A673 (cell line): ENCODE measurements at regions not wholly inside any gene's neighbourhood (a gene's known extent, or its start where the extent isn't known, plus 50 kb on each side); places are given as distances from the start of the nearest gene placed in this dataset.

Source experiments
- BruUV-seq: library from RNA; stranded (reverse); fragments of 400-500 nt; replicated peaks from 2 replicates; lab custom pipeline; 2021; lab: Mats Ljungman, UMichigan
- CTCF ChIA-PET: fragments of 300-600 bp; sonication (Branson Sonifier 250); formaldehyde crosslinking; loops from one replicate; lab custom pipeline; 2022; ENCODE audit warnings: antibody characterized with exemption; lab: Charles Lee
- POLR2A ChIA-PET: fragments of 300-600 bp; sonication (Branson Sonifier 250); formaldehyde crosslinking; loops from one replicate; lab custom pipeline; 2022; ENCODE audit warnings: antibody characterized with exemption; ENCODE audit not compliant: low non-redundant PET; lab: Charles Lee
- DNase-seq: peaks from one replicate; pipeline ENCODE4 v3.0.0-alpha.2; 2015; ENCODE audit warnings: low spot score
- H3K27ac ChIP-seq: fragments of 200-600 bp; sonication (generic); 2 replicates; pipeline ENCODE4 v1.5.1; 2016; ENCODE audit warnings: mixed run types, low read depth, mild to moderate bottlenecking, mixed read lengths, antibody characterized with exemption, low read length; ENCODE audit not compliant: poor library complexity, severe bottlenecking
- H3K27me3 ChIP-seq: fragments of 200-600 bp; sonication (generic); replicated peaks from 2 replicates; pipeline ENCODE4 v1.6.1; 2017; ENCODE audit warnings: mixed run types, low read depth, mild to moderate bottlenecking, mixed read lengths, antibody characterized with exemption, low read length; ENCODE audit not compliant: insufficient read depth, poor library complexity
- H3K36me3 ChIP-seq: fragments of 200-600 bp; sonication (generic); 2 replicates; pipeline ENCODE4 v1.6.1; 2016; ENCODE audit warnings: mixed run types, mild to moderate bottlenecking, mixed read lengths, antibody characterized with exemption, low read length; ENCODE audit not compliant: insufficient read depth, poor library complexity, severe bottlenecking
- H3K4me1 ChIP-seq: fragments of 200-600 bp; sonication (generic); 2 replicates; pipeline ENCODE4 v1.6.1; 2017; ENCODE audit warnings: mixed run types, mild to moderate bottlenecking, mixed read lengths, antibody characterized with exemption, low read length; ENCODE audit not compliant: insufficient read depth, poor library complexity, severe bottlenecking
- H3K4me3 ChIP-seq: fragments of 200-600 bp; sonication (generic); 2 replicates; pipeline ENCODE4 v1.5.1; 2016; ENCODE audit warnings: low read depth, mixed run types, mild to moderate bottlenecking, mixed read lengths, low read length; ENCODE audit not compliant: poor library complexity, severe bottlenecking
- H3K9me3 ChIP-seq: fragments of 200-600 bp; sonication (generic); 2 replicates; pipeline ENCODE4 v1.6.1; 2016; ENCODE audit warnings: mixed run types, low read depth, mild to moderate bottlenecking, mixed read lengths, antibody characterized with exemption, low read length; ENCODE audit not compliant: poor library complexity, severe bottlenecking
- CTCF ChIP-seq: fragments of 300-800, 200-600 bp; sonication (generic); conservative IDR thresholded peaks from 2 replicates; pipeline ENCODE4 v1.5.1; 2017; ENCODE audit warnings: low read depth, mild to moderate bottlenecking, antibody characterized with exemption, low read length, moderate library complexity, mixed read lengths
- EZH2 ChIP-seq: fragments of 200-600 bp; sonication (generic); IDR thresholded peaks from 2 replicates; pipeline ENCODE4 v1.6.1; 2017; ENCODE audit warnings: borderline replicate concordance, low read depth, mild to moderate bottlenecking, mixed read lengths, antibody characterized with exemption, low read length; ENCODE audit not compliant: poor library complexity, severe bottlenecking
- intact Hi-C: fragments of 100-400 bp; cut with micrococcal nuclease; formaldehyde crosslinking; loops from one replicate; pipeline ENCODE4 v1.10.0; 2022; ENCODE audit not compliant: unreplicated experiment

- H3K27me3 ChIP-seq = peaks cover 13% of the 10 kb centered on the region
- intact Hi-C loops = no loop called here
- no peaks in the 10 kb centered on the region for H3K9me3 ChIP-seq
- no peaks in the 10 kb centered on the region for H3K36me3 ChIP-seq
- H3K4me3 ChIP-seq = no peak overlapping the region
- TF ChIP-seq EZH2 (no peak), CTCF (no peak)
- BruUV-seq = no TSS peak
- H3K27ac ChIP-seq = no peak overlapping the region
- CTCF ChIA-PET = no interaction called here
- no peak for DNase-seq
- POLR2A ChIA-PET = no interaction called here
- no peaks in the 10 kb centered on the region for H3K4me1 ChIP-seq
Measured at GRCh38 chr11:127383026-127383425, 382.5 kb upstream of the KIRREL3 start.

- TF ChIP-seq CTCF = no peak
- TF ChIP-seq EZH2 = no peak
- ChIA-PET CTCF (no interaction called here), POLR2A (no interaction called here)
Measured at GRCh38 chr11:127381247-127381646, 380.7 kb upstream of the KIRREL3 start.

GRCh38 chr11:127379686-127380085 lies 379.1 kb upstream of the KIRREL3 start:
- ChIA-PET POLR2A (no interaction called here), CTCF (no interaction called here)
- no peak overlapping the region for H3K4me3 ChIP-seq
- TF ChIP-seq CTCF = no peak
- TF ChIP-seq EZH2 = no peak
- no peaks in the 10 kb centered on the region for H3K9me3 ChIP-seq
- DNase-seq = no peak
- no peaks in the 10 kb centered on the region for H3K4me1 ChIP-seq
- no peak overlapping the region for H3K27ac ChIP-seq
- H3K27me3 ChIP-seq = peaks cover 8% of the 10 kb centered on the region
- no TSS peak for BruUV-seq
- intact Hi-C loops = no loop called here
- no peaks in the 10 kb centered on the region for H3K36me3 ChIP-seq

More at GRCh38 chr11:127381247-127381646, 380.7 kb upstream of the KIRREL3 start:
- Histone ChIP-seq H3K9me3 (no peaks in the 10 kb centered on the region), H3K4me1 (no peaks in the 10 kb centered on the region), H3K27me3 (peaks cover 13% of the 10 kb centered on the region), H3K27ac (no peak overlapping the region), H3K4me3 (no peak overlapping the region), H3K36me3 (no peaks in the 10 kb centered on the region)
- intact Hi-C loops = no loop called here
- no peak for DNase-seq
- BruUV-seq = no TSS peak
